SK-N-SH (cell line): ENCODE measurements at regions not wholly inside any gene's neighbourhood (a gene's known extent, or its start where the extent isn't known, plus 50 kb on each side); places are given as distances from the start of the nearest gene placed in this dataset.

Experiments used
- JUND ChIP-seq: IDR thresholded peaks from 2 replicates; pipeline ENCODE4 v1.4.0; 2012
- TF ChIP-seq, protein P1 (sequence below): fragments of 200-600 bp; sonication (generic); IDR thresholded peaks from 2 replicates; pipeline ENCODE4 v1.6.1; 2017; ENCODE audit warnings: antibody characterized with exemption, mild to moderate bottlenecking, moderate library complexity
- TF ChIP-seq, protein P2 (sequence below): IDR thresholded peaks from 2 replicates; pipeline ENCODE4 v1.4.0; 2012; ENCODE audit warnings: low read depth

DNA sequence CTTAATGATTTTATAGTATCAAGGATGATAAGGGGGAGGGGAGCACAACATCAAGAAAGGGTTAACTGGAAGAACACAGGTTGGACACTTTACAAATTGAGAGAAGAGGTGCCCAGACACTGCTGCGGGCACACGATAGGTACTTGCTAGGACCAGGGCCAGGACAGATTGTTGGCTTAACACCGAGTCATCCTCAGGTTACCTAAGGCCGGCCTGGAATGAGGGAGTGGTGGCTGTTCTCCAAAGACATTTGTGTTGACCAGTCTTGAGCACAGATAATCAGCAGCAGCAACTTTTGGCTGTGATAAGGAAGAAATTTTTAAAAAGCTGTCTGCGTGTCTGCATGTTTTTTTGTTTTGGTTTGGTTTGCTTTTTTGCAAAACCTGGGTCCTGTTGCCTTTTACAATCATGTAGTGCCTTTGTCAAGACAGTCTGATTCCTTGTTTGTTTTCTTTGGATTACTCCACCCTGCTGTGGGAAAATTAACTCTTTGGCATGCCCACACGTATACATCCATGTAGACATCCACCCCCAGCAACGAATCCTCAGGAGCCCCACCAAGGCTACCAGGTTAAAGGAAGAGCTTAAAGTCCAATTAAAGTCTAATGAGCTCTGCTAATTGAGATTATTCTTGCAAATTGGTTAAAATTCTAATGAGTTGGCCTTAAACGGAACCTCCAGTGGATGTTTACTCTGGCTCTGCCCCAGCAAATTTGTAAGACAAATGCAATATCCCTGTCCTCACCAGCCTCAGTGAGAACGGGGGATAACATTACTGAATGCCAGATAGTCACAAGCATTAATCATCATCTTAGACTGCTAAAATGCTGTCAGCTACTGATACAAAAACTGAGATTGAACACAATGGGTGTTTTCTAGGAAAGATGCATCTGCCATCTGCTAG is 382.3 kb downstream of the ACTL7B start:
- peak; percentile 82 for TF ChIP-seq JUND
- TF ChIP-seq, protein P1, sequence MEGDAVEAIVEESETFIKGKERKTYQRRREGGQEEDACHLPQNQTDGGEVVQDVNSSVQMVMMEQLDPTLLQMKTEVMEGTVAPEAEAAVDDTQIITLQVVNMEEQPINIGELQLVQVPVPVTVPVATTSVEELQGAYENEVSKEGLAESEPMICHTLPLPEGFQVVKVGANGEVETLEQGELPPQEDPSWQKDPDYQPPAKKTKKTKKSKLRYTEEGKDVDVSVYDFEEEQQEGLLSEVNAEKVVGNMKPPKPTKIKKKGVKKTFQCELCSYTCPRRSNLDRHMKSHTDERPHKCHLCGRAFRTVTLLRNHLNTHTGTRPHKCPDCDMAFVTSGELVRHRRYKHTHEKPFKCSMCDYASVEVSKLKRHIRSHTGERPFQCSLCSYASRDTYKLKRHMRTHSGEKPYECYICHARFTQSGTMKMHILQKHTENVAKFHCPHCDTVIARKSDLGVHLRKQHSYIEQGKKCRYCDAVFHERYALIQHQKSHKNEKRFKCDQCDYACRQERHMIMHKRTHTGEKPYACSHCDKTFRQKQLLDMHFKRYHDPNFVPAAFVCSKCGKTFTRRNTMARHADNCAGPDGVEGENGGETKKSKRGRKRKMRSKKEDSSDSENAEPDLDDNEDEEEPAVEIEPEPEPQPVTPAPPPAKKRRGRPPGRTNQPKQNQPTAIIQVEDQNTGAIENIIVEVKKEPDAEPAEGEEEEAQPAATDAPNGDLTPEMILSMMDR = no peak
- TF ChIP-seq, protein P2, sequence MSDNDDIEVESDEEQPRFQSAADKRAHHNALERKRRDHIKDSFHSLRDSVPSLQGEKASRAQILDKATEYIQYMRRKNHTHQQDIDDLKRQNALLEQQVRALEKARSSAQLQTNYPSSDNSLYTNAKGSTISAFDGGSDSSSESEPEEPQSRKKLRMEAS = no peak
